ENCODE measurements at regions not wholly inside any gene's neighbourhood (a gene's known extent, or its start where the extent isn't known, plus 50 kb on each side); places are given as distances from the start of the nearest gene placed in this dataset.
"Not testable (repeated sequence)": the region's sequence is repeated elsewhere in the genome, so short reads cannot be mapped to it uniquely, and the experiment has no call there.

GRCh38 chr2:216774620-216775019 is 79.3 kb upstream of the IGFBP5 start:
- no peak for DNase-seq

- DNase-seq: no peak
Measured at GRCh38 chr2:216774180-216774579, 78.8 kb upstream of the IGFBP5 start.

- DNase-seq: peak in 1 of 2 experiments; percentile 36
Measured at GRCh38 chr2:216773072-216773471, 77.7 kb upstream of the IGFBP5 start.

- DNase-seq: no peak
Measured at GRCh38 chr2:216770717-216771116, 75.4 kb upstream of the IGFBP5 start.

- DNase-seq: no peak
Measured at GRCh38 chr2:216770050-216770449, 74.7 kb upstream of the IGFBP5 start.

GRCh38 chr2:216769626-216770025 is 74.3 kb upstream of the IGFBP5 start:
- no peak for DNase-seq

GRCh38 chr2:216768908-216769411 is 73.6 kb upstream of the IGFBP5 start:
- DNase-seq: no peak

- peak; percentile 91 to 97 for DNase-seq
Measured at GRCh38 chr2:216765761-216766262, 70.5 kb upstream of the IGFBP5 start.

- DNase-seq: no peak
Measured at GRCh38 chr2:216763396-216763795, 68.0 kb upstream of the IGFBP5 start.

- DNase-seq: no peak
Measured at GRCh38 chr2:216761809-216762208, 66.5 kb upstream of the IGFBP5 start.

- peak; percentile 17 to 72 for DNase-seq
Measured at GRCh38 chr2:216761133-216761532, 65.8 kb upstream of the IGFBP5 start.

GRCh38 chr2:216758256-216759155 is 63.2 kb upstream of the IGFBP5 start:
- no peak for DNase-seq

GRCh38 chr2:216757532-216757931 is 62.2 kb upstream of the IGFBP5 start:
- no peak for DNase-seq

GRCh38 chr2:216756435-216756834 is 61.1 kb upstream of the IGFBP5 start:
- DNase-seq: peak in 1 of 2 experiments; percentile 7

- no peak for DNase-seq
Measured at GRCh38 chr2:216754812-216755211, 59.5 kb upstream of the IGFBP5 start.

GRCh38 chr2:216754336-216754735 is 59.0 kb upstream of the IGFBP5 start:
- peak in 1 of 2 experiments; percentile 30 for DNase-seq

- no peak for DNase-seq
Measured at GRCh38 chr2:216752855-216753505, 57.6 kb upstream of the IGFBP5 start.

GRCh38 chr2:216750750-216751149 is 55.4 kb upstream of the IGFBP5 start:
- DNase-seq: peak in 1 of 2 experiments; percentile 43

GRCh38 chr2:216746268-216746667 is 50.9 kb upstream of the IGFBP5 start:
- not testable (repeated sequence) for DNase-seq

- DNase-seq: no peak
Measured at GRCh38 chr2:216745453-216745852, 50.1 kb upstream of the IGFBP5 start.
